Fibroblast of skin of left quadriceps (primary cell): ENCODE measurements at regions not wholly inside any gene's neighbourhood (a gene's known extent, or its start where the extent isn't known, plus 50 kb on each side); places are given as distances from the start of the nearest gene placed in this dataset.

Experiments used
- DNase-seq, 2 experiments: peaks; one replicate each; pipeline ENCODE4 v3.0.0-alpha.2; 2013; ENCODE audit warnings: low read depth in 2 of 2

DNA sequence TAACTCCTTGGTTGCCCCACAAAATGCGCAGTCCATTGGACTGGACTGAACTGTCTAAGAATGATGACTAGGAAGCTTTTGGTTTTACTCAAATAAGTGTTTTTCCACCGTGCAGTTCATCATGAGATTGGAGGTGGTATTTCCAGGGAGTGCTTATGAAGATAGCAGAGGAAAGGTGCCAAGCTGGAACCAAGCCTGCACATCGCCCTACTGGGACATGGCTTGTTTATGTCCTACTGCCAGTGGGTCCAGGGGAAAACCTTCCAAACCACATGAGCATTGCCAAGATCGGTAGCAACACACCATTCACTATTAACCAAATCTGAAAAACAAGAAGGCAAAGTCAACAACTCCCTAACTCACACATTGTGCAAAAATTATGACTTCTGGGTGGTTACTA, 54.7 kb upstream of the DSCAM start:
- no peak for DNase-seq

GRCh38 chr21:40902299-40902698, 55.3 kb upstream of the DSCAM start:
- no peak for DNase-seq

DNA sequence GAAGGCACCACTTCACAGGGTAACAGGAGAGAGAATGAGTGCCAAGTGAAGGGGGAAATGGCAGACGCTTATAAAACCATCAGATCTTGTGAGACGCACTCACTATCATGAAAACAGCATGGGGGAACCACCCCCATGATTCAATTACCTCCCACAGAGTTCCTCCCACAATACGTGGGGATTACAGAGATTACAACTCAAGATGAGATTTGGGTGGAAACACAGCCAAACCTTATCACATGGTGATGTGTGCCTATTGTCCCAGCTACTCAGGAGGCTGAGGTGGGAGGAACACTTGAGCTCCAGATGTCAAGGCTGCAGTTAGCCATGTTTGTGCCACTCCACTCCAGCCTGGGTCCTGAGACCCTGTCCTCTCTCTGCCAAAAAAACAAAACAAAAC, 56.0 kb upstream of the DSCAM start:
- DNase-seq, result no peak

- DNase-seq, result no peak
Measured at GRCh38 chr21:40905251-40905650, 58.3 kb upstream of the DSCAM start.

DNA sequence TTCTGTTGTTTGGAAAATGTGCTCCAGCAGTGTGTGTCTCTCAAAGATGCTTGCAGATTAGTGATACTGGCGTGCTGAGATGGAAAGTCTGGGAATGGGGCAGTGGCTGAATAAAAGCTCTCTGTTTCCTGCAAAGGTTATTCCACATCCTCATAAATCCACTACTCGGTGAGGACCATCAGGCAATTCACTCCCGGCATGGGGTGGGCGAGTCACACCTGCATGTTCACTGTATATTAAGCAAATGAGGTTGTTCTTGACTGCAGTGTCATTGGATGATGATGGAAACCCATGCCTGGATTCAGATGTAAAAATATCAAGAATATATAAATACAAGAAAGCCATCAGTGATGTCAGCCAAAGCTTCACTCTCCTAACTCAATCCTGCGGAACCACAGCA, 65.4 kb upstream of the DSCAM start:
- DNase-seq, result no peak

GRCh38 chr21:40915114-40915513, 68.2 kb upstream of the DSCAM start:
- no peak for DNase-seq

DNA sequence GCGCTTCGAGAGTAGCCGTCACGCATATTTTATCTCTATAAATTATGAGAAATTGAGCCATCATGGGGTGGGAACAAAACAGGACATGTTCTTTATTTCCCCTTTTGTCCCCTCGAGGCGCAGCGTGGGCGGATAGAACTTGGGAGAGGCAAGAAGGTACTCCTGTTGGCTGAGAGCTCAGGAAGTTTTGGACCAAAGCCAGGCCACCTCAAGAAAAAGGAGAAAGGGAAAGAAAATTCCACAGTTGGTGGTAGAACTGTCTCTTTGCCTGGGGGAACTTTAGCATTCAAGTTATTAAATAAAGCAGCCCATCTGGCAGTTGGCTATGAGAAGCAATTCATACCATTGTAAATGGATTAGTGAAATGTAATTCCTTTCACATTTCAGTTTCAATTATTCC, 76.4 kb upstream of the DSCAM start:
- no peak for DNase-seq

DNA sequence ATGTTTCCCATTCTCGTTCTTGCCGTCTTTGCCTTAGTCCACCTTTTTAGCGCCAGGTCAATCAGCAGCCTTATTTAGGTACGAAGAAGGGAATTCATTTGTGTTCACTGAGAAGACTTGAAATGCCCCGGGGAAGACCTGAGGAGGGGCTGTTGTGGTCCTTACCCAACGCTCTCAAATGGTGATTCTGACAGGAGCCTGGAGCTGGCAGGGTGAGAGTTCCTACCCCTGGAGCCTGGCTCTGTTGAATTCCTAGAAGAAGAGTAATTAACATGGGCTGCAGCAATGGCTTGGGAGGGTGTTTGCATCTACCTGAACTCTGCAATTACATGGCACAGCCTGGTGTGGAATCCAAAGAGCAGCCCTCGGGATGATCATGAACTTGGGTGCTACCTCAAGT, 76.9 kb upstream of the DSCAM start:
- no peak for DNase-seq

DNA sequence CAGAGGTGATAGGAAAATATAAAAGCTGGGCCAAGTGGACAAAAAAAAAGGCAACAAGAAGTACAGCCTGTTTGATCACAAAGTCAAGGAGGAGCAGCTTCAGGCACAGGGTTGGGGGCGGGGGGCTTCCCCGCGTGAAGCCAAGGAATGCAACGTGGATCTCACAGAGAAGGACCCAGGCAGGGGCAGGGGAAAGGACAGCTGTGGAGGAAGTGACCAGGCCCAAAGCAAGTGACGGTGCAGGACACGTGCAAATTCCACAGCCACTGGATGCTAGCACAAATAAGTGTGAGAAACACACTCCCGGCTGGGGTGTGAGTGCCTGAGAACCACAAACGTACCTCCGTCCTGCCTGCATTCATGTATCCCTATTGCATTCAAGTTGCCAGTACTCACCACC, 77.7 kb upstream of the DSCAM start:
- no peak for DNase-seq

GRCh38 chr21:40926238-40926637, 79.3 kb upstream of the DSCAM start:
- no peak for DNase-seq

DNA sequence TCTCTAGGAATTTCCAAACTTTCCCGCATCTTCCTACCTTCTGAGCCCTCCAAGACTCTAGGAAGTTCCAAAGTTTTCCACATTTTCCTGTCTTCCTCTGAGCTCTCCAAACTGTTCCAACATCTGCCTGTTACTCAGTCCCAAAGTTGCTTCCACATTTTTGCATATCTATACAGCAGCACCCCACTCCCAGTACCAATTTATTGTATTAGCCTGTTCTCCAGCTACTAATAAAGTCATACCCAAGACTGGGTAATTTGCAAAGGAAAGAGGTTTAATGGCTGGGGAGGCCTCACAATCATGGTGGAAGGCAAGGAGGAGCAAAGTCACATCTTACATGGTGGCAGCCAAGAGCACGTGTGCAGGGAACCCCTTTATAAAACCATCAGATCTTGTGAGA, 82.9 kb upstream of the DSCAM start:
- DNase-seq, result no peak

GRCh38 chr21:40931197-40931596, 84.2 kb upstream of the DSCAM start:
- DNase-seq, result no peak

DNA sequence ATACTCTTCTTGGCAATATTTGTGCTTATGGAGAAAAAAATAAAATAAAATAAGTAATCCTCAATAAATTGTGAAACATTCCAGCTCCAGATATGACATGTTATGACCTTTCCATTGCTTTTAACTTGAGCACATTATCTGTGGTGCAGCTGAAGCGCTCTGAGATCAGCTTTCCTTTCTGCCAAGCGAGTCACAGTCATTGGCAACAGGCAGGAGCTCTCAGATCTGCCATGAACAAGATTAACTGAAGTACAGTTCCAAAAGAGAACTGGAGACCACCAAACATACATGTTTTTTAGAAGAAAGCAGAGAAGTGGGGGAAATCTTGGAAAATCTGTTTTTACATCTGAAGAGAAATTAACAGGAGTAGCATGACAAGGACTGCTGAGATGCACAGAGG, 89.2 kb upstream of the DSCAM start:
- DNase-seq, result no peak

GRCh38 chr21:40936771-40937261, 89.9 kb upstream of the DSCAM start:
- no peak for DNase-seq

DNA sequence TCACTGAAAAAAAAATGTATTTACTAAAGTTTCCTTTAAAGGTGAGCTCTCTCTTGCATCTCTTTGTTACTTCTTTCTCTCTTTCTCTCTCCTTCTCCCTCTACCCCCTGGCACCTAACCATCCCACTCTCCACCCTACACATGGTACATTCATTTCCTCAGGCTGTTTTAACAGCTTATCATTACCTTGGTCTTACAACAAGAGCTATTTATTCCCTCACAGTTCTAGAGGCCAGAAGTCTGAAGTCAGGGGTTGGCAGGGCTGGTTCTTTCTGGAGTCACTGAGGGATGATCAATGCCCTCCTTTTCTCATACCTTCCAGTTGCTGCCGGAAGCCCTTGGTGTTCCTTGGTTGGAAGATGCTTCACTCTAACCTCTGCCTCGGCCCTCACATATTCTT, 91.1 kb upstream of the DSCAM start:
- DNase-seq, result no peak

DNA sequence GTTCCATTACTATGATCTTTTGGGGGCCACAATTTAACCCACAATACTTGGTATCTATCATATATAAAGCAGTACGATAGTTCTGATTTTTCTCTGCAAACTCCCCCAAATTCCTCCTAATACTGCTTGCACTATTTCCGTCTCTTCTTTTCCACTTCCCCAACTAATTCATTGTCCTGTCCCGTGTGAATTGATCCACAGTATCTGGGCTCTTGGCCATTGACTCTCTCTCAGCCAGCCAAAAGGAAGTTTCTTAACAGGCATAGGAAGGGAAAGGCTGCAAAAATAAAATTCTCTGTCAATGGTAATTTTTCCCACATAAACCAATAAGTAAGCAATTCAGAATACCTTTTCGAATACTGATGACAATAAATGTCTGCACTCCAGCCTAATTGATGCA, 91.7 kb upstream of the DSCAM start:
- DNase-seq, result no peak

GRCh38 chr21:40947713-40948112, 100.8 kb upstream of the DSCAM start:
- no peak for DNase-seq

GRCh38 chr21:40950970-40951369, 104.0 kb upstream of the DSCAM start:
- no peak for DNase-seq

- no peak for DNase-seq
Measured at GRCh38 chr21:40952551-40953323, 105.8 kb upstream of the DSCAM start.

GRCh38 chr21:40964691-40965090, 117.7 kb upstream of the DSCAM start:
- peak; percentile 22 to 28 for DNase-seq

GRCh38 chr21:40967771-40968170, 120.8 kb upstream of the DSCAM start:
- DNase-seq, result no peak

GRCh38 chr21:40972151-40972550, 125.2 kb upstream of the DSCAM start:
- DNase-seq, result no peak

DNA sequence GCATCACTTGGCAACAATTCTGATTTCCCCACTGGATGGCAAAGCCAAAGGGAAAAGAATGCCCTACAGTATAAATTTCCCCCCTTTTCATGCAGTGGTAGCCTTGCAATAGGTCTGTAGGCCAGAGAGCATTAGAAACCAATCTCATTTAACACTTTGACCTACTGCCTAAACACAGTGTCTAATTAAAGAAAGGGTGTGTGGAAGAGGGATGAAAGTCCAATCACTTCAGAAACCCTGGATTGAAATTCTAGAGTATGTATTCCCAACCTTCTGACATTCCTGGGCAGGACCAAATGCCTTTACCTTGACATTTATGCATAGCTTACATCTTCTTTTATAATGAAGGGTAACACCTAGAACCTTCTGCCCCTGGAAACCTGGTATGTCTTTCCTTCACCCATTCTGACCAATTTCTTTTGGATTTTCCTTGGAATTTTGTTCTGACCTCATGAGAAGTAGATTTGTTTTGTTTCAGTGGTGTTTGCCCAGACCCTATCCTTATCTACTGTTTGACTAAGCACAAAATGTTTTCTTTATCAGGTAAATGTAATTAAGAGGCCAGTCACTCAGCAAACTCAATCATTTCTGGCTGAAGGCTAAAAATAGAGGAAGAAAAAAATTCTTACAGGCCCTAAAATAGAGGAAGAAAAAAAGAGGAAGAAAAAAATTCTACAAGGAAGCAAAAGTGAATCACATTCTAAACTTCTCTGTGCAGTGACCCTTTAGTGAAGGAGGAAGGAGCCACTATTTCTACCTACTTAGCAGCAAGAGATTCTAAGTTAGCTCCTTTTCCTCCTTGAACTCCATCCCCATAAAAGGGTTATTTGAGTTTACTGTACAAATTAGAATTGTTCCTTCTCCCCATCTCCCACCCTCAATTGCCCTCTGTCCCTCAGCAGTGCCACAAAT, 129.5 kb upstream of the DSCAM start:
- DNase-seq, result no peak
